Suprapubic skin (tissue), 4 donors: ENCODE measurements at regions not wholly inside any gene's neighbourhood (a gene's known extent, or its start where the extent isn't known, plus 50 kb on each side); places are given as distances from the start of the nearest gene placed in this dataset.

ENCODE experiments used
- DNase-seq, 2 donors: peaks; one replicate each; pipeline ENCODE4 v3.0.0-alpha.2; 2019; ENCODE audit warnings: low spot score in 2 of 2
- H3K27ac ChIP-seq: fragments of 200-600 bp; sonication (generic); one replicate; pipeline ENCODE4 v1.5.1; 2019
- H3K27me3 ChIP-seq: fragments of 200-600 bp; sonication (generic); one replicate; pipeline ENCODE4 v1.5.1; 2019
- H3K36me3 ChIP-seq: fragments of 200-600 bp; sonication (generic); one replicate; pipeline ENCODE4 v1.5.1; 2019
- H3K4me1 ChIP-seq: fragments of 200-600 bp; sonication (generic); one replicate; pipeline ENCODE4 v1.5.1; 2019
- H3K4me3 ChIP-seq: fragments of 200-600 bp; sonication (generic); one replicate; pipeline ENCODE4 v1.5.1; 2019; ENCODE audit warnings: mild to moderate bottlenecking
- H3K9me3 ChIP-seq: fragments of 200-600 bp; sonication (generic); one replicate; pipeline ENCODE4 v1.5.1; 2019
- EP300 ChIP-seq: sonication (generic); formaldehyde crosslinking; IDR thresholded peaks from one replicate; pipeline ENCODE4 v1.6.1; 2017; ENCODE audit warnings: antibody characterized with exemption
- POLR2A ChIP-seq, 2 donors: fragments of 450-650 bp; IDR thresholded peaks; one replicate each; pipeline ENCODE4 v1.6.1; 2017; ENCODE audit warnings: antibody characterized with exemption in 2 of 2, mild to moderate bottlenecking in 2 of 2, moderate library complexity in 2 of 2
- POLR2AphosphoS5 ChIP-seq, 3 donors: sonication (generic); formaldehyde crosslinking; IDR thresholded peaks; one replicate each; pipeline ENCODE4 v1.6.1; 2017; ENCODE audit warnings: antibody characterized with exemption in 3 of 3
- WGBS: methylation state at CpG from one replicate; pipeline ENCODE4 v1.1.5; 2018; 5-methylcytosine and 5-hydroxymethylcytosine counted together
- TF ChIP-seq, protein P1 (sequence below), 2 donors: fragments of 200-600 bp in 1 of 2; fragments of 450-650 bp in 1 of 2; sonication (generic) in 1 of 2; IDR thresholded peaks; one replicate each; pipeline ENCODE4 v1.5.1; 2016 to 2019; ENCODE audit warnings: antibody characterized with exemption in 2 of 2, mild to moderate bottlenecking in 1 of 2, moderate library complexity in 1 of 2

DNA sequence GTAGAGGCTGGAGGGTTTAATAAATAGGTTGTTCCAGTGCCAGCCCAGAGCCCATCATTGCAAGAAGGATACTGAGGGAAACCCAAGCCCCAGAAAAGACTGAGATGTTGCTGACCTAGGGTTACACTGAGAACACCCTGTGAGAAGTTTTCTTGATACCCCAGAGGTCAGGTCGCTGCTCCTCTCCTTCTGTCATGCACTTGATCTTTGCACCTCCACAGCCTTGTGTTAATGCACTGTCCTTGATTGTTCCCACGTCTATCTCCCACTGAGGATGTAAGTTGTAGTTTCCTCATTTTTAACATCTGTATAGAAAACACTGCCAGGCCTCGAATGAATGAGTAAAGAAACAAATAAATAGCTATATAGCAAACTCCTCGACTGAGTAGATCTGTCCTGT lies 195.3 kb upstream of the AHR start:
- H3K27me3 ChIP-seq: no peaks in the 10 kb centered on the region
- no peak for TF ChIP-seq POLR2A (IDR thresholded peaks at IDR 0.05)
- no peak for TF ChIP-seq POLR2AphosphoS5 (IDR thresholded peaks at IDR 0.05)
- TF ChIP-seq EP300: no peak
- TF ChIP-seq, protein P1, sequence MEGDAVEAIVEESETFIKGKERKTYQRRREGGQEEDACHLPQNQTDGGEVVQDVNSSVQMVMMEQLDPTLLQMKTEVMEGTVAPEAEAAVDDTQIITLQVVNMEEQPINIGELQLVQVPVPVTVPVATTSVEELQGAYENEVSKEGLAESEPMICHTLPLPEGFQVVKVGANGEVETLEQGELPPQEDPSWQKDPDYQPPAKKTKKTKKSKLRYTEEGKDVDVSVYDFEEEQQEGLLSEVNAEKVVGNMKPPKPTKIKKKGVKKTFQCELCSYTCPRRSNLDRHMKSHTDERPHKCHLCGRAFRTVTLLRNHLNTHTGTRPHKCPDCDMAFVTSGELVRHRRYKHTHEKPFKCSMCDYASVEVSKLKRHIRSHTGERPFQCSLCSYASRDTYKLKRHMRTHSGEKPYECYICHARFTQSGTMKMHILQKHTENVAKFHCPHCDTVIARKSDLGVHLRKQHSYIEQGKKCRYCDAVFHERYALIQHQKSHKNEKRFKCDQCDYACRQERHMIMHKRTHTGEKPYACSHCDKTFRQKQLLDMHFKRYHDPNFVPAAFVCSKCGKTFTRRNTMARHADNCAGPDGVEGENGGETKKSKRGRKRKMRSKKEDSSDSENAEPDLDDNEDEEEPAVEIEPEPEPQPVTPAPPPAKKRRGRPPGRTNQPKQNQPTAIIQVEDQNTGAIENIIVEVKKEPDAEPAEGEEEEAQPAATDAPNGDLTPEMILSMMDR (IDR thresholded peaks at IDR 0.05): no peak
- no peaks in the 10 kb centered on the region for H3K9me3 ChIP-seq
- H3K4me1 ChIP-seq: peaks cover 12% of the 10 kb centered on the region
- no peak overlapping the region for H3K4me3 ChIP-seq
- WGBS: 69% methylated on average over 4 of the region's 4 CpGs
- H3K27ac ChIP-seq: no peak overlapping the region
- no peaks in the 10 kb centered on the region for H3K36me3 ChIP-seq
- no peak for DNase-seq

DNA sequence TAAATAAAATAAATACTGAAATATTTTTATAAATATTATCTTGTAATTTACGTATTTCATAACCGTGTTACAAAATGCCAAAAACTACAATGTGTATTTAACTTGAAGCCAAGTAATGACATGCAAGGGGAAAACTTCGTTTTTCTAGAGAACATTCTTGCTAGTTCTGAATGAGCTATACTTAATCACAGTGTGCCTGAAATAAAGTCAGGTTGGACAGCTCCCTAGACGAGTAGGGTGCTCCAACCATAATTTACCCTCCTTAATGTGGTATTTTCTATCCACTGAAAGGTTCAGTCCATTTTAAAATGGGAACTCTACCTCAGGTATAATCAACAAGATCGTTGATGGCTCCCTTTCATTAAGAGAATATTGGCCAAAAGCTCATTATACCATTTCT lies 194.5 kb upstream of the AHR start:
- H3K9me3 ChIP-seq: no peaks in the 10 kb centered on the region
- DNase-seq: no peak
- TF ChIP-seq, protein P1 (IDR thresholded peaks at IDR 0.05): no peak
- TF ChIP-seq POLR2AphosphoS5 (IDR thresholded peaks at IDR 0.05) (no peak), EP300 (no peak), POLR2A (IDR thresholded peaks at IDR 0.05) (no peak)

DNA sequence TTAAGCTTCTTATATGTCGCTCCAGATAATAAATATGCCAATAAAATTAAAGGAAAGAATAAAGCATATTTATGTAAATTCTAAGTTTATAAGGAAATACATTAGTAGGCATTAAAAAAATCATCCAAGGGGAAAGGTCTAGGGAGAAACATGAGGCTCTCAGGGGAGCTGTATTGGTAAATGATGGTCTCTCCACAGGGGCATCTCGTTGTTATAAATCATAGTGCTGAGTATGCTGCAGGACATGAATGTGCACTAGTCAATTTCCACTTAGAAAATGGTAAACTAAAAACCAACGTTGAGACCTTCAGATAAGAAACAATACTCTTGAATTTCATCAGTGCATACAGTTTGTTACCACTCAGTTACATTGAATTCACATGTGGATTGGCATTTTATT lies 194.0 kb upstream of the AHR start:
- no peak overlapping the region for H3K4me3 ChIP-seq
- TF ChIP-seq POLR2AphosphoS5 (IDR thresholded peaks at IDR 0.05): no peak
- TF ChIP-seq EP300: no peak
- TF ChIP-seq, protein P1 (IDR thresholded peaks at IDR 0.05): no peak
- TF ChIP-seq POLR2A (IDR thresholded peaks at IDR 0.05): no peak
- WGBS: 73% methylated on average over 3 of the region's 3 CpGs
- H3K27me3 ChIP-seq: no peaks in the 10 kb centered on the region
- peaks cover 5% of the 10 kb centered on the region for H3K4me1 ChIP-seq
- H3K27ac ChIP-seq: no peak overlapping the region
- DNase-seq: no peak
- no peaks in the 10 kb centered on the region for H3K9me3 ChIP-seq
- H3K36me3 ChIP-seq: no peaks in the 10 kb centered on the region

More for the DNA sequence above, 194.5 kb upstream of the AHR start:
- no peaks in the 10 kb centered on the region for H3K27me3 ChIP-seq
- peaks cover 6% of the 10 kb centered on the region for H3K4me1 ChIP-seq
- no peak overlapping the region for H3K27ac ChIP-seq
- H3K4me3 ChIP-seq: no peak overlapping the region
- H3K36me3 ChIP-seq: no peaks in the 10 kb centered on the region
- 42% methylated on average over 5 of the region's 5 CpGs for WGBS

DNA sequence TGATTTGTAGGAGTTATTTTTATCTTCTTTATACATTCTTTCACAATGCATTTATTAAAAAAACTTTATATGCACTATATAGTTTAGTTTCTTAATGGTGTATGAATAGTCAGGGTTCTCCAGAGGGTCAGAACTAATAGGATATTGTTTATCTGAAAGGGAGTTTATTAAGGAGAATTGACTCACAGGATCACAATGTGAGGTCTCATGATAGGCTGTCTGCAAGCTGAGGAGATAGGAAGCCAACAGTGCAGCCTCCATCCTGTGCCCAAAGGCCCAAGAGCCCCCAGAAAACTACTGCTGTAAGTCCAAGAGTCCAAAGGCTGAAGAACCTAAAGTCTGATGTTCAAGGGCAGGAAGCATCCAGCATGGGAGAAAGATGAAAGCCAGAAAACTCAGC lies 192.8 kb upstream of the AHR start:
- no peaks in the 10 kb centered on the region for H3K27me3 ChIP-seq
- no peak overlapping the region for H3K27ac ChIP-seq
- no peak overlapping the region for H3K4me3 ChIP-seq
- no peaks in the 10 kb centered on the region for H3K36me3 ChIP-seq
- H3K9me3 ChIP-seq: no peaks in the 10 kb centered on the region
- DNase-seq: no peak
- TF ChIP-seq, protein P1 (IDR thresholded peaks at IDR 0.05): no peak
- no peak for TF ChIP-seq EP300
- TF ChIP-seq POLR2AphosphoS5 (IDR thresholded peaks at IDR 0.05): no peak
- no peak for TF ChIP-seq POLR2A (IDR thresholded peaks at IDR 0.05)
- peaks cover 5% of the 10 kb centered on the region for H3K4me1 ChIP-seq

DNA sequence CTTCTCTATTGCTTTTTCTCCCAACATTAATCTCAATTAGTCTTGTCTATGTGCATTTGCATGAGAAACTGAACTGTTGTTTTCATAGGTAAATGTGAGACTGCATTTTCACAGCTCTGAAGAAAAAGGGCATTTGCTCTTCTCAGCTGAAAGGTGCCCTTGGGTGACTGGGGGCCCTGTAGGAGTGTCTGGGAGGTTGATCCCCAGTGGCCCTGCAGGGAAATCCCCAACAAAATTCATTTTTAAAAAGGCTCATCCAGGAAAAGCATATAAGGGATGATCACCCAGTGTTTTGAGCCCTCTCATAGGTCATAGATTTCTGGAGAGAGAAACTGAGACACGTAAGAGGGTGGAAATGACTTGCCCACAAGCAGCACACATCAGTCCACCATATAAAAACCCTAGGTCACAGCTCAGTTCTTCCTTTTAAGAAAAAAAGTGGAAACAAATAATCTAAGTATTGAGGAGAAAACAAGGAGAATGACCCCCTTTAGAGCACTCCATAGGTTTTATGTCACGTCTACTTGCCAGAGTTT lies 190.3 kb upstream of the AHR start:
- Histone ChIP-seq H3K27ac (no peak overlapping the region), H3K36me3 (no peaks in the 10 kb centered on the region), H3K27me3 (no peaks in the 10 kb centered on the region), H3K4me3 (no peak overlapping the region), H3K4me1 (peaks cover 5% of the 10 kb centered on the region), H3K9me3 (no peaks in the 10 kb centered on the region)
- WGBS: 90% methylated on average over 2 of the region's 2 CpGs
- TF ChIP-seq, protein P1 (IDR thresholded peaks at IDR 0.05): no peak
- TF ChIP-seq POLR2A (IDR thresholded peaks at IDR 0.05) (no peak), EP300 (no peak), POLR2AphosphoS5 (IDR thresholded peaks at IDR 0.05) (no peak)
- DNase-seq: no peak
